ENCODE measurements at regions not wholly inside any gene's neighbourhood (a gene's known extent, or its start where the extent isn't known, plus 50 kb on each side); places are given as distances from the start of the nearest gene placed in this dataset.

DNA sequence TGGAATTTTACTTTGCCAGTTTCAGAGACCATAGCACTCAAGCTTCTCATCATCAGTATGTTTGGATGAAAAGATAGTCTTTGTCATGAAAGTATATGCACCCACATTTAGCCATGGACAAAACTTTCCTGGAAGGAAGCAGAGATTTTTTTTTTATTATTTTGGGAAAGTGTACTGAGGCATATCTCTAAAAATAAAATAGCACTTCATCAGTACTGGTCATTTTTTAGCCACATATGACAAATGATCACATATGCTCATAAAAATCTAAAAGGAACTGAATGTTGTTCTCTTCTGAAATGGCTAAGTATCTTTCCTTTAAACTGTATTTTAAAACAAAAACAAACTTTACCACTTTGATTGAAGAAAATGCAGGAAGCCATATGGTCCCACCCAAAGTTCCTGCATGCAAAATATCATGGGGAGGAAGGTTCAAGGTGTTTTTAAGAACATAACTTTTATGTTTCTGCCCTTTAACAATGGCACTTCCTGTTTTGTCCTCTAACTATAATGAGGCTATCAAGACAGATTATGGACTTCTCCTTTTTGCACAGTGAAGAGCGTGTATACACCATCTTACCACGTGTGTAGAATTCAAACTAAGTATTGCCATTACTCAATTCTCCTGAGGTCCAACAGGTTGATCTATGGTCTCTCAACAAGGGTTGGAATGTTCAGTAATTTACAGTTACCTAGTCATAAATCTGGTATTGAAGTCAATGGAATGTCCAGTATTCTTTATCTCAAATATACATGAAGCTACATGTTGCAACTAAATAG is 77.1 kb upstream of the SLC39A10 start:
- TF ChIP-seq EZH2phosphoT487 (IDR thresholded peaks at IDR 0.05; ENCODE audit: low read length) (no peak), CTCF (IDR thresholded peaks at IDR 0.05; ENCODE audit: low read length) (no peak)
